ENCODE measurements at regions not wholly inside any gene's neighbourhood (a gene's known extent, or its start where the extent isn't known, plus 50 kb on each side); places are given as distances from the start of the nearest gene placed in this dataset.
A peak's percentile ranks its signal among the peaks of the same experiment; 100 is the strongest.

DNA sequence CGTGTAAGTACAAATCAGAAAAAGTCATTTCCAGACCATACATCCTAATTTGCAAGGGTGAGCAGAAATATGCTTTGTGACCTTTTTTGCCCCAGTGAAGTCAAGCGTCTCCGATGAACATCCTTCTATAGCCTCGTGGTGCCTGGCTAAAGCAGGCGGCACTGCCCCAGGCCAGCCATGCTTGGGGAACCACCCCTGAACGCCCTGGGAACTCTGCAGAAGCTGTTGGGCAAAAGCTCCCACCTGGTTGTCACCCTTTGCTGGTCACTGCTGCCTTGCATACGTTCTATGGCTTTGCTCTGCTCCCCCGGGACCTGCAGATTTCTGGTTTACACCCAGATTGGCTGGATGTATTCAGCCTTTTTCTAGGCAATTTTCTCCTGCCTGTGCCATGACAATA is 256.4 kb downstream of the SS18 start:
- no peak for TF ChIP-seq GATA3 (IDR thresholded peaks at IDR 0.05; ENCODE audit: low read depth, low read length)
- TF ChIP-seq GATA2 (IDR thresholded peaks at IDR 0.05; ENCODE audit: low read depth, low read length): no peak

DNA sequence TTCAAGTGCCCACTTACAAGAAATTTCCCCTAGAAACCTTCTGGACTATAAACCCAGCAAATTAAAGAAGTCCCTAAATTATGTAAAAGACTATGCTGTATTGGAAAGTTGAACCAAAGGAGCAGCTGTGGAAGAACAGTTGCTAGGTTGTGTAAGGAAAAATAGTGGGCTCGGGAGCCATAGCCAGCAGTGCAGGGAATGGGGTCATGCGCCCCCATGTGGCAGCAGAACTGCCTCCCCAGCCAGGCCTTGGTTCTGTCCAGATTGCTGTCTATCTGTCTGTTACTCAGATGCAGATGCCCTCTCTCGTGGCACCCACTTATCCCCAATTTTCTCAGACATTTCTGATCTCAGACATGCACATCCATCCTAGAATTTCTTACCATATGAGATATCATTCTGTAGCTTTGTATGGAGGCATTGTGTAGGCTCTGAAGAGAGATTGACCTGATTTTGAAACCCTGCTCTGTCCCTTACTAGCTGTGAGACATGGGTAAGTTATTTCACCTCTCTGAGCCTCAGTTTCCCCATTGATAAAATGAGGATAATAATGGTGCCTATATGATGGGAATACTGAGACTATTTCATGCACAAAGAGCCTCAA is 258.3 kb downstream of the SS18 start:
- no peak for TF ChIP-seq GATA3 (IDR thresholded peaks at IDR 0.05; ENCODE audit: low read depth, low read length)
- no peak for TF ChIP-seq GATA2 (IDR thresholded peaks at IDR 0.05; ENCODE audit: low read depth, low read length)

DNA sequence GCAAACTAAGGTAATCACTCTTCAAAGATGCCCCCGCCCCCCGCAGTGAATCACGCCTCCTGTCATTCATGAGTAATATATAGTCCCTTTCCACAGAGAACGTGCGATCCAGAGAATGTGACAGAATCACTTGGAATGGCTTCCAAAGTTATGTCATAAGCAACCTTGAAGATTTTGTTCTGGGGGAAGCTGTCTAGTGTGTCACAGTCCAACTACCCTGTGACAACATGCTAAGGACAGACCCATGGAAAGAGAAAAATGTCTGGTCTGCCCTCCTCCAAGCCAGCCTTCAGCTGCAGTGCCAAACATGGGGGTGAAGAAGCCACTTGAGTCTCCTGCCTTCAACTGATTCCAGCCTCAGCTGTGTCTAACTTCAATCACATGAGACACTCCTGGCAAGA is 259.1 kb downstream of the SS18 start:
- TF ChIP-seq GATA3 (IDR thresholded peaks at IDR 0.05; ENCODE audit: low read depth, low read length) (no peak), GATA2 (IDR thresholded peaks at IDR 0.05; ENCODE audit: low read depth, low read length) (no peak)

DNA sequence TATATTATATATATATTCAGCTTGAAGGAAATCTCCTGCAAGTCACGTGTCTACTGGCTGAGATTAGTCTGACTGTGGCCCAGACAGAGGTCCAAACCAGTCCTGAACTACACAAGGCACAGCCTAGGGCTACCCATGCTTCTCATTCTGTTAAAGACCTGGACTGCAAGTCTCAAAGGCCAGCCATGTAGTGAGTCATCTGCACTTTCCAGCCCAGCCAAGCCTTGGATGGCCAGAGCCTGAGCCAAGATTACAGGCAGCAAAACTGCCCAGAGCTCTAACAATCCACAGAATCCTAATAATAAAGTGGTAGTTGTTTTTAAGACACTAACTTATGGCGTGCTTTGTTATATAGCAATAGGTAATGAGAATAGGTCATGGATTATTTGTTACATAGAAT is 259.6 kb downstream of the SS18 start:
- no peak for TF ChIP-seq GATA3 (IDR thresholded peaks at IDR 0.05; ENCODE audit: low read depth, low read length)
- no peak for TF ChIP-seq GATA2 (IDR thresholded peaks at IDR 0.05; ENCODE audit: low read depth, low read length)

DNA sequence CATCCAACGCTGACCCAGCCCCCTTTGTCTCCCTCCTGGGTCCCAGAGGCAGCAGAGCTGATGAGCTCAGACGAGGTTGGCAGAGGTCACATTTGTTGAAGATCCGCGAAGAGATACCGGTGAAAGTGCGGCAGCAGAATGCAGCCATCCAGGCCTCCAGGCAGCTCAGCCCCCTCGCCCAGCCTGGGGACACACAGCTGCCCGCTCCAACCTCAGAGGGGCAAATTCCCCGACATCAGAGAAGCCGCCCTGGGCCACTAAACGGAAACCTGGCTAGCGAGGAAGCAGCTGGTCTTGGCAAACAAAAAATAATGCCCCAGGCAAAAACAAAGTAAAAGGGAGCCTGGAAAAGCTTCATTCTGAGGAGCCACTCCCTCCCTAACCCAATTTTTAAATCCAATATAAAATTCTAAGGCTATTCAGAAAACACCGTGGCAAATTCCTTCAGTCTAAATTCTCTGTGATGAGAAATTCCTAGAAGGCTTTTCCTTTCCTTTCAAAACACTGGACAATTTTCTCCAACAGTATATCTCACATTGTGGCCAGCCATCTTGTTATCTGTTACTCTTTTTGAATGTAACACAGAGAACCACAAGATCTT is 262.4 kb downstream of the SS18 start:
- TF ChIP-seq GATA2 (IDR thresholded peaks at IDR 0.05; ENCODE audit: low read depth, low read length): peak; percentile 99
- TF ChIP-seq GATA3 (IDR thresholded peaks at IDR 0.05; ENCODE audit: low read depth, low read length): peak; percentile 84

DNA sequence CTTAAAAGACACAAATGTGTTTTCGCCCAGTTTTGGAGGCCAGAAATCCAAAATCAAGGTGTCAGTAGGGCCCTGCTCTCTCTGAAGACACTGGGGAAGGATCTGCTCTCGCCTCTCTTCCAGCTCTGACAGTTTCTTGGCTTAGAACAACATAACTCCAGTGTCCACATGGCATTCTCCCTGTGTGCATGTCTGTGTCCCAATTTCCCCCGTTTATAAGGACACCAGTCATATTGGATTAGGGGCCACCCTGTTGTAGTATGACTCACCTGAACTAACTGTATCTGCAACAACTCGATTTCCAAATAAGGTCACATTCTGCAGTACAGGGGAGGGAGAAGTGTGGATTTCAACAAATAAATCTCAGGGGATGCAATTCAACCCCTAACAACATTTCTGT is 263.2 kb downstream of the SS18 start:
- TF ChIP-seq GATA3 (IDR thresholded peaks at IDR 0.05; ENCODE audit: low read depth, low read length): no peak
- TF ChIP-seq GATA2 (IDR thresholded peaks at IDR 0.05; ENCODE audit: low read depth, low read length): no peak

DNA sequence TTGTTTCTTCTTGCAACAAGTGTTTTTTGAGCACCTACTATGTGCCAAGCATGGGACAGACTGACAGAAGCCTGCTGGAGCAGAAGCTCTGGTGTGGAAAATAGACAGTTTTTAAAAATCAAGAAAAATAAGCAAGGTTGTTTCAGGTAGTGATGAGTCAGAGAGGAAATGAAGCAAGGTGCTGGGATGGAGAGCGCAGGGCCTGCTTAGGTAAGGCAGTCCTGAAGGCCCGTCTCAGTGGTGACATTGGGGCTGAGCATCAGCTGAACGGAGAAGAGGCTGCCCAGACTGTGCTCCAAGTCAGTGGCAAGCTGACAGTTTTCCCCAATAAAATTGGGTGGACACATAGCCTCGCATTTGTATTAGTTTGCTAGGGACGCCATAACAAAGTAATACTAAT is 263.6 kb downstream of the SS18 start:
- no peak for TF ChIP-seq GATA3 (IDR thresholded peaks at IDR 0.05; ENCODE audit: low read depth, low read length)
- TF ChIP-seq GATA2 (IDR thresholded peaks at IDR 0.05; ENCODE audit: low read depth, low read length): no peak

DNA sequence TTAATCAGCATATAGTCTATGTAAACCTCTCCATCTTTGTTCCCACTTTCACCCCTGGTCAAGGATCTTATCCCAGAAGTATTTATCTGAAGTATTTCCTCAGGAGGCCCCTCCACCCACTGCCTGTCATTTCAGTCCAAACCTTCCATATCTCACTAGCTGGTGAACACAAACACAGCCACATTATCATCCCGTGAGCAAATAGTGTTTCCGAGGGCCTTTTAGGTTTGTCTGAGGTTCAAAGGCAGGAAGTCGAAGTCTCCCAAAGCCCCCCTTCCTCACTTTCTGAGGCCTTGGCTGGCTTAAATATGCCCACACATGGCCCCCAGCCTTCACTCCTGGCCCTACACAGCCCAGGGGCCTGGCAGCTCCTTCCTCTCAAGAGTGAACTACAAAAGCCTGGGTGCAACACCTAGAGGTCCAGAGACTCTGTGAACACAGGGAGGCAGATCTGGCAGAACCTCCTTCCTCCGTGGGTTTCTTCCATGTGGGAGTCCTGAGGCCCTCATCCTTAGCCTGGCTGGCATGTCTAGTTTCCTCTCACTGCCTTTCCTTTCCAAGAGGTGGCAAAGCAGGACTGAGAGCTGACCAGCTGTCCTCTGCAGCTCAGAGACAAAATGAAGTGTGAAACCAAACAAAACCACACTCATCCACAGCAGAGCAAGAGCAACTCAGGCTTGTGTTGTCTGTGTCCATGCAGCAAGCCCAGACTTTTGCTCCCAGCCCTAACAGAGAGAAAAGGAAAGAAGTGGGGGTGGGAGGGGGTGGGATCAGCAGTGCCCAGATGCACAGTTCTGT is 264.2 kb downstream of the SS18 start:
- no peak for TF ChIP-seq GATA3 (IDR thresholded peaks at IDR 0.05; ENCODE audit: low read depth, low read length)
- no peak for TF ChIP-seq GATA2 (IDR thresholded peaks at IDR 0.05; ENCODE audit: low read depth, low read length)

DNA sequence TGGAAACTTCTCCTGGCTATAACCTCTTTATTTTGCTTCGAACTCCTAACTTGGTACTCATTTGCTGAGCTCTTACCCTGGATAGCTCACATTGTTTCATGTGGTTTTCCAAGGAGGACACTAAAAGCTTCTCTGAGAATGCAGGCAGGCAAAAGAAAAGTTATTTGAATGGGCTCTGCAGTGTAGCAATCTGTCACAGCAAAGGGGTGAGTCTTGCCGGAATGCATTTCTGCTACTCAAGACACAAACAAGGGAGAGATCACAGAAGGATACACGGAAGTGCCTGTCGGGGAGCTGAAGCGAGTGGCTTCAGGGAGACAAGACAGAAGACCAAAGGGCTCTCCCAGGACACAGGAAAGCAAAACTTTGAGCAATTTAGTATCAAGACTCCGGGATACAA is 265.4 kb downstream of the SS18 start:
- no peak for TF ChIP-seq GATA2 (IDR thresholded peaks at IDR 0.05; ENCODE audit: low read depth, low read length)
- no peak for TF ChIP-seq GATA3 (IDR thresholded peaks at IDR 0.05; ENCODE audit: low read depth, low read length)

DNA sequence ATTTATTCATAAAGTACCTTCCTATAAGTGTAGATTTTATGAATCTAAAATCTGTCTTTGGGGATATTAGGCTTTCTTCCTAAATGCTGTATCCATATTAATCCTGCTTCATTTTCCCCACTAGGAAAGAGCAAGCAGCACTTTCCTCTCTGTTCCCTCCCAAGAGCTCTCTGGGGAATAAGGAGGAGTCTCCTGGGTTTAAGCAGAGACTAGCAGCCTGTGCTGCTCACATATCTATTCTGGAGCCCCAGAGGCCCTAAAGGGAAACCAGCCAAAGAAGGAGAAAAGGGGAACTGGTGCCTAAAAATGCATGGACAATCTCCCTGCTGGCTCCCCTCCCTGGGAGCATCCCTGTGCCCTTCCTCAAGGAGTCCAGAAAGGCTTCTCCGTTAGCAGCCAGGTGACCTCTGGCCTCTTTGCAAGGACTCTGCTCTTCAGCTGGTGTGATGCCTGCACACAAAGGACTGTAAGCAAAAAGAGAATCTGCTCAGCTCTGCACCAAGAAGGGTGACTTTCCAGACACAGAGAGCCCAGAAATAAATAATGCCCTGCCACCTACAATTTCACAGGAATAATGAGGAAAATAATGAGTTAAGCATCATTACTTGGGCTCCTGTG is 270.6 kb downstream of the SS18 start:
- TF ChIP-seq GATA2 (IDR thresholded peaks at IDR 0.05; ENCODE audit: low read depth, low read length) (no peak), GATA3 (IDR thresholded peaks at IDR 0.05; ENCODE audit: low read depth, low read length) (no peak)

DNA sequence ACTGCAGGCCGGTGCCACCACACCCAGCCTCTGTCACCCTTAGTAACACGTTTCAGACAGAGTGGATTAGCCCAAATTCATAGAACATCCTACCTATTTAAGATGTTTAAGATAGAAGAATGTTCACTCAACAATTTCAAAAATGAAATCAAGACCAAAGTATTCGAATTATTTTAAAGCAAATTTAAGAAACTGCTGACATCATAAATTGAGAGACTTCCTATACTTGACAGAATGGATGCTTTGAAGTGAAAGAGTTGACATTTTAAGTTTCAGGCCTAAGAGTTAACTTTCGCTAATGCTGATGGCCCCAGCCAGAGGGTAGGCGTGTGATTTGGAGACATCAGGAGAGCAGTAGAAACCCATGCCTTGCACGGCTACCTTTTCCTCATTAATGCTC is 271.9 kb downstream of the SS18 start:
- TF ChIP-seq GATA3 (IDR thresholded peaks at IDR 0.05; ENCODE audit: low read depth, low read length): no peak
- no peak for TF ChIP-seq GATA2 (IDR thresholded peaks at IDR 0.05; ENCODE audit: low read depth, low read length)

DNA sequence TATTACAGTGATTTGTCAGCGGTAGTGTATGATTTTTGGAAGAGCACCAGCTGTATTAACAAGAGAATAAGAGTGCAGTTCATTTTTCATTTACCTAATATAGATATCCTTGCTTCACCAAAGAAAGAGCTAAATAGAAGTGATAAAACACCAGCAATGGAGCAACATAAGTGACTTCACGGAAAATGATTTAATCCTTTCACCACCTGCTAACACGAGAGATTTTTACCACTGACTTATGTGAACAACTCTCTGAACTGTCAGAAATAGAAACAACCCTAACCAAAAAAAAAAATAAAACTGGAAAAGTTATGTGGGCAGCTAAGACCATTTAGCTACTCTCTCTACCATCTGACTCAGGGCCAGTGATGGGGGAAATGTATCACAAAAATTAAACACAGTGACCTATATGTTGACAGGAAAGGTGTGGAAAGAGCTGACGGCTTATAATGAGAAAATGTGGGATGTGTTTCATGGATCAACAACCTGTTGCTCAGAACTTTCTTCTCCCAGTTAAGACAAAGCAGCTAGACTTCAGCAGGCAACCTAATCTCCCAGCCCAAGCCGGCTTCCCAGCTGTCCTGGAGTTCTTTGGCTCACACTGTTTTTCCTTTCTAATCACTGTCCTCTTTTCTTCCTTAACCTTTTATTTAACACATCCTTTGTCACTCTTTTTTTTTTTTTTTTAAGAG is 272.7 kb downstream of the SS18 start:
- TF ChIP-seq GATA3 (IDR thresholded peaks at IDR 0.05; ENCODE audit: low read depth, low read length): no peak
- TF ChIP-seq GATA2 (IDR thresholded peaks at IDR 0.05; ENCODE audit: low read depth, low read length): no peak

DNA sequence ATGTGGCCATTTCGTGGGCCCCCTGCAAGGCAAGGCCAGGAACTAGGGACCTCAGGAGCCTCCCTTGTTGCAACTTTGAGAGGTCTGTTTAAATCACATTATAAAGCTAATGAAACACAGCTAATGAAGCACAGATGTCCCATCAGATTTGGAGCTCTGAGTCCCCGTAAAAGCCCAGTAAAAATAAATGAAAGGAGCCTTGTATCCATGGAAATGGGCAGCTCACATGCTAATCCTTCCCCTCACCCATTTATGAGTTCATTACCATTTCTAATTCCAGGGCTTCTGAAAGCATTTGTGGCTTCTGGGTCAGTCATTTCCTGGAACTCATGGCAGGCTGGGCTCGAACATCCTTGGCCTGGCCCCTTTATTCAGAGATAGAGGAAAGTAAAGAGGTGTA is 274.8 kb downstream of the SS18 start:
- TF ChIP-seq GATA3 (IDR thresholded peaks at IDR 0.05; ENCODE audit: low read depth, low read length) (no peak), GATA2 (IDR thresholded peaks at IDR 0.05; ENCODE audit: low read depth, low read length) (no peak)

DNA sequence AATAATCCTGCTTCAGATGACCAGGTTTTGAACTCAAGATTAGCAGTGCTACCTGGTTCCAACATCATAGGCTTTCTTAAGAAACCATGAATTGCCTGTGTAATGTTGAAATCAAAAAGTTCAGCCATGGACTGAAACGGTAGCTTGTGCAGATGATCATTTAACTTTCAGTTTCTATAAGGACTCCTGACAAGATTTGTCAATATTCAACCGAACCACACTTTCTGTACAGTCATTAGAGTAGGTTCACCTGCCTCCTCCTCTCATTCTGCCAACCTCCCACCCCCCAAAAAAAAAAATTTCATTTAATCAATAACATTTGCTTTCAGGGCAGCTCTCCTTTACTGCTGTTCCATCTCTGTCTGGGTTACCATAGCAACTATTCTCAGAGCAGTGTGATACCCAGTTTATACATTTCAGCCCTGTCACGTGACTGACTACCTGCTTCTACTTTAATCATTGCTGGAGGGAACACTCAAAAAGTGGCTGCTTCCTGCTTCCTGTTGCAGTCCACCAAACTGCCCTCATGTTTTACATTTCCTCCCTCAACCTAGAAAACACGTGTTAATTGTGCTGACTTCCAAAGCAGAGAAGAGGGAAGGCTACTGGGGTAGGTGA is 275.5 kb downstream of the SS18 start:
- TF ChIP-seq GATA2 (IDR thresholded peaks at IDR 0.05; ENCODE audit: low read depth, low read length) (no peak), GATA3 (IDR thresholded peaks at IDR 0.05; ENCODE audit: low read depth, low read length) (no peak)

Data from SH-SY5Y (cell line).